Colonic mucosa (tissue), 4 donors: ENCODE measurements at regions not wholly inside any gene's neighbourhood (a gene's known extent, or its start where the extent isn't known, plus 50 kb on each side); places are given as distances from the start of the nearest gene placed in this dataset.

Source experiments
- DNase-seq: peaks from one replicate; pipeline ENCODE4 v3.0.0-alpha.2; 2020
- H3K27ac ChIP-seq: fragments of 200-600 bp; one replicate; pipeline ENCODE4 v1.8.0; 2021
- H3K27me3 ChIP-seq: fragments of 200-600 bp; one replicate; pipeline ENCODE4 v1.8.0; 2021
- H3K36me3 ChIP-seq: fragments of 200-600 bp; one replicate; pipeline ENCODE4 v1.8.0; 2021
- H3K4me1 ChIP-seq: fragments of 200-600 bp; one replicate; pipeline ENCODE4 v1.8.0; 2021; ENCODE audit warnings: mild to moderate bottlenecking
- H3K4me3 ChIP-seq: fragments of 200-600 bp; one replicate; pipeline ENCODE4 v1.8.0; 2021
- H3K9ac ChIP-seq, 2 donors: one replicate each; pipeline ENCODE4 v1.7.0; 2013; ENCODE audit warnings: control low read depth in 2 of 2, low read depth in 2 of 2, low read length in 2 of 2
- H3K9me3 ChIP-seq: fragments of 200-600 bp; one replicate; pipeline ENCODE4 v1.8.0; 2021
- intact Hi-C: fragments of 100-400 bp; cut with DNase I; formaldehyde crosslinking; loops from one replicate; pipeline ENCODE4 v1.14.1; 2022
- TF ChIP-seq, protein P1 (sequence below): fragments of 200-600 bp; IDR thresholded peaks from one replicate; pipeline ENCODE4 v1.8.0; 2022; ENCODE audit warnings: antibody characterized with exemption, mild to moderate bottlenecking
- donor health status: healthy.
- donor health status: DM: no; HTN: no; CAD: no.
- donor health status: DM: no; HTN: no; CAD: no.

DNA sequence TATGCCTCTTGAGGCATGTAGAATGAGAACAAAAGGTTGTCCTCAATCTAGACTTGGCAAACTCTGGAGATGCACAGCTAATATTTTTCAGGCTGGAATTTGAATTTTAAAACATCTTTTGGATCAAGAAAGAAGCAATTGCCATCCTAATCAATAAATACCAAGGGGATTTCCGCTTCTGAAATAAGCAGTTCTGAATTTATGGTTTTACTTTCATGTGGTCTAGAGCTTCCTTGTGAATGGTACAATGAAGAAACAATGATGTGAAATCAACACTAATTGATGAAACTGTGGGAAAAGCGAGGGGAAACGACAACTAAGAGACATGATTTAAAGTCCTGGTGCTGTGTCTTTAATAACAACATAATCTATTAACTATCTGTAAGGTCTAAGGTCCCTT, 1202.7 kb downstream of the SORCS3 start:
- intact Hi-C loops: no loop called here
- Histone ChIP-seq H3K4me1 (no peaks in the 10 kb centered on the region), H3K36me3 (no peaks in the 10 kb centered on the region), H3K27ac (no peak overlapping the region), H3K9ac (no peak overlapping the region), H3K9me3 (no peaks in the 10 kb centered on the region), H3K4me3 (no peak overlapping the region), H3K27me3 (no peaks in the 10 kb centered on the region)
- no peak for DNase-seq
- TF ChIP-seq, protein P1, sequence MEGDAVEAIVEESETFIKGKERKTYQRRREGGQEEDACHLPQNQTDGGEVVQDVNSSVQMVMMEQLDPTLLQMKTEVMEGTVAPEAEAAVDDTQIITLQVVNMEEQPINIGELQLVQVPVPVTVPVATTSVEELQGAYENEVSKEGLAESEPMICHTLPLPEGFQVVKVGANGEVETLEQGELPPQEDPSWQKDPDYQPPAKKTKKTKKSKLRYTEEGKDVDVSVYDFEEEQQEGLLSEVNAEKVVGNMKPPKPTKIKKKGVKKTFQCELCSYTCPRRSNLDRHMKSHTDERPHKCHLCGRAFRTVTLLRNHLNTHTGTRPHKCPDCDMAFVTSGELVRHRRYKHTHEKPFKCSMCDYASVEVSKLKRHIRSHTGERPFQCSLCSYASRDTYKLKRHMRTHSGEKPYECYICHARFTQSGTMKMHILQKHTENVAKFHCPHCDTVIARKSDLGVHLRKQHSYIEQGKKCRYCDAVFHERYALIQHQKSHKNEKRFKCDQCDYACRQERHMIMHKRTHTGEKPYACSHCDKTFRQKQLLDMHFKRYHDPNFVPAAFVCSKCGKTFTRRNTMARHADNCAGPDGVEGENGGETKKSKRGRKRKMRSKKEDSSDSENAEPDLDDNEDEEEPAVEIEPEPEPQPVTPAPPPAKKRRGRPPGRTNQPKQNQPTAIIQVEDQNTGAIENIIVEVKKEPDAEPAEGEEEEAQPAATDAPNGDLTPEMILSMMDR: no peak

DNA sequence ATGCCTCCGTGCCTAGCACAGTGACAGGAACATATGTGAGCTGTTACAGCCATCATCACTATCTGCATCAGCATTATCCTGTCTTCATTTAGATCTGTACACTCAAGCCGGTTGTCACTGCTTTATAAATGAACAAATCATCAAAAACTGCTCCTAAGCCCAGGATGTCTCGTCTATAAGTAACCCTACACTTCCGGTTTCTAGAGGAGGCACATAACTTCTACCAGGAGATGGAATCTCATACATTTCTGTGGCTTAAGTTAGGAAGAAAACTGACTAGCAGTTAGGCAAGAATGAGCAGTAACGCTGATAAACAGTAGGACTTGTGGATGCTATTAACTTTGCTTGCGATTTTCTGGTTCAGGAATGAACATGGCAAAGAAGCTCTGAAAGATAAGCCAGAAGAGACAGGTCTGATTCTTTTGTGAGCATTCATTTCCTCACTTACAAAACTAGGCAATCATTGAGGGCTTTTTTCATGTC, 1199.2 kb downstream of the SORCS3 start:
- no peaks in the 10 kb centered on the region for H3K4me1 ChIP-seq
- no peak overlapping the region for H3K27ac ChIP-seq
- no peaks in the 10 kb centered on the region for H3K36me3 ChIP-seq
- intact Hi-C loops: no loop called here
- DNase-seq: no peak
- TF ChIP-seq, protein P1: no peak
- H3K4me3 ChIP-seq: no peak overlapping the region
- H3K9ac ChIP-seq: no peak overlapping the region
- no peaks in the 10 kb centered on the region for H3K9me3 ChIP-seq
- no peaks in the 10 kb centered on the region for H3K27me3 ChIP-seq

DNA sequence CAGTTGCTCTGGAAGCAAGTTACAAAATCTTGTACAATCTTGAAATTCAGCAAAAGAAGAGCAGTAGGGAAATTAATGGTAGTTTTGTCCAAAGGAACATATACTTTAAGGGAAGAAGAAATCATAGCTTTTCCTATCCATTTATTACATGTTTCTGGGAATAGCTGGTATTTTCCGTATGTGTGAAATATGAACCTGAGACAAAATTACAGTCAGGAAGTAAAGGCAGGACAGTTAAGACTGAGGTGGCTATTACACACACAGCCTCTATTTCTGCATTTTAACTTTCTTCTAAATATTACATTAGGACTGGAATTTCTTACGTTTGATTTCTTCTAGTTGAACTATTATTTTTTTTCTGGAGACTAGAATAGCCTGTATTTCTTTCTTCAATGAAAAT, 1197.3 kb downstream of the SORCS3 start:
- H3K36me3 ChIP-seq: no peaks in the 10 kb centered on the region
- no peaks in the 10 kb centered on the region for H3K9me3 ChIP-seq
- intact Hi-C loops: no loop called here
- no peak overlapping the region for H3K9ac ChIP-seq
- no peak overlapping the region for H3K4me3 ChIP-seq
- no peak overlapping the region for H3K27ac ChIP-seq
- no peaks in the 10 kb centered on the region for H3K27me3 ChIP-seq
- DNase-seq: no peak
- TF ChIP-seq, protein P1: no peak
- H3K4me1 ChIP-seq: no peaks in the 10 kb centered on the region

DNA sequence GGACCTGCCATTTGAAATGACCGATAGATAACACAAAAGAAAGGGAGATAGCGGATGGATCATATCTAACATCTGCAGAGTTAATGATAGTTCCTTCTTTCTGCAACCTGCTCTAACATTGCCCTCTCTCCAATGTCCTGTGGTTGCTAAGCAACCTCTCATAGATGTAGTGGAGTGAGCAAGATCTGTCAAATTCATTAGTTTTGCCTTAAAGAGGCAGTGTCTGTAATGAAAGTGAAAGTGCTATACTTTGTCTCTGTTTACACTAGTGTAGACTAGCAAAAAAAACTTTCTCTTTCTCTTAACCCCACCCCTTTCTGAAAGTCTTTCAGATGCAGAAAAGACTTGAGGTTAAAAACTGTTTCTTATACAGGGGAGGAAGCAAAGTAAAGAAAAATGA, 1196.9 kb downstream of the SORCS3 start:
- Histone ChIP-seq H3K27ac (no peak overlapping the region), H3K36me3 (no peaks in the 10 kb centered on the region)

DNA sequence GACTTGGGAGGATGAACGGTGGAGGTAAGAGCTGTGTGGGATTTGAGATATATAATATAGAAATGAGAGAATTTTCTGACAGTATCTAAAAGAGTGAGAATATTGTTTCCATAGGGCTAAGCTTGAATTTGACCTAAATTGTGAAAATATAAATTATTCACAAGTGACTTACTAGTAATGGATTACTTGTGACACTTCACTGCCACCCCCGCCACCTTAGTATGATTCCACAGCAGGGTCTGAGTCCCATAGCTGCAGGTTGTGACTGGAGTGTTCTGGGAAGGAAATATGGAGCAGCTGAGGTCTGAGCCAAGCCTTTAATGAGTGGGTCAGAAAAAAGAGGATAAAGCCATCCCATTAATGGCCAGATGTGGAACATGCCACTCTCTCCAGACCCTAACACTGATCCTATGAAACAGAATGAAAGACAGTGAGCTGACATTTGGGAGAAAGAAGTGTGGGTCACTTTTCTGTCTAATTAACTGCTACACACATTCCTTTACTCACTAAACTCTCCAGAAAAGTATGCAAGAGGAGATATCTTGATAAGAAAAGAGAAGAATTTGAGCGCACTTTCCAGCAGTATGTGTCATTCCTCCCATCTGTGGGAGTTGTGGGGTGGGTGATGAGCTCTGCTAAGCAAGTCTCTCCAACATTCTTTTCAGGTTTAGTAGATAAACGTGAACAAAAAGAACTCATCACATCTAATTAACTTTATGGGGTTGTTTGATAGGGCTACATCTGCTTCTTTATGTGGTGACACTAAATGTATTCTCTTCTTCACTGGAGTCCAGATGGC, 1193.4 kb downstream of the SORCS3 start:
- Histone ChIP-seq H3K27ac (no peak overlapping the region), H3K9me3 (no peaks in the 10 kb centered on the region), H3K9ac (no peak overlapping the region), H3K27me3 (no peaks in the 10 kb centered on the region), H3K4me1 (no peaks in the 10 kb centered on the region), H3K36me3 (no peaks in the 10 kb centered on the region), H3K4me3 (no peak overlapping the region)
- TF ChIP-seq, protein P1: no peak
- DNase-seq: no peak
- intact Hi-C loops: no loop called here

More for the DNA sequence above, 1196.9 kb downstream of the SORCS3 start:
- no peak overlapping the region for H3K9ac ChIP-seq
- H3K9me3 ChIP-seq: no peaks in the 10 kb centered on the region
- peak overlapping the region; percentile 10 for H3K4me3 ChIP-seq
- intact Hi-C loops: no loop called here
- no peaks in the 10 kb centered on the region for H3K4me1 ChIP-seq
- no peaks in the 10 kb centered on the region for H3K27me3 ChIP-seq
- TF ChIP-seq, protein P1: no peak
- DNase-seq: no peak
